ENCODE measurements at regions not wholly inside any gene's neighbourhood (a gene's known extent, or its start where the extent isn't known, plus 50 kb on each side); places are given as distances from the start of the nearest gene placed in this dataset.

- no peak for TF ChIP-seq CTCF (conservative IDR thresholded peaks at IDR 0.05; ENCODE audit: low read depth, low read length)
- no peak for DNase-seq (ENCODE audit: low read depth)
- no peak overlapping the region for H3K4me3 ChIP-seq (ENCODE audit: low read length)
Measured at GRCh38 chr9:11968631-11969030, 724.6 kb upstream of the TYRP1 start.

GRCh38 chr9:11973011-11973410 is 720.2 kb upstream of the TYRP1 start:
- no peak overlapping the region for H3K4me3 ChIP-seq (ENCODE audit: low read length)
- no peak for TF ChIP-seq CTCF (conservative IDR thresholded peaks at IDR 0.05; ENCODE audit: low read depth, low read length)
- no peak for DNase-seq (ENCODE audit: low read depth)

GRCh38 chr9:11973511-11973910 is 719.7 kb upstream of the TYRP1 start:
- DNase-seq (ENCODE audit: low read depth): no peak
- H3K4me3 ChIP-seq (ENCODE audit: low read length): no peak overlapping the region
- TF ChIP-seq CTCF (conservative IDR thresholded peaks at IDR 0.05; ENCODE audit: low read depth, low read length): no peak

- no peak overlapping the region for H3K4me3 ChIP-seq (ENCODE audit: low read length)
- DNase-seq (ENCODE audit: low read depth): no peak
- TF ChIP-seq CTCF (conservative IDR thresholded peaks at IDR 0.05; ENCODE audit: low read depth, low read length): no peak
Measured at GRCh38 chr9:11992866-11993265, 700.3 kb upstream of the TYRP1 start.

GRCh38 chr9:12014488-12014887 is 678.7 kb upstream of the TYRP1 start:
- H3K4me3 ChIP-seq (ENCODE audit: low read length): no peak overlapping the region
- no peak for DNase-seq (ENCODE audit: low read depth)
- TF ChIP-seq CTCF (conservative IDR thresholded peaks at IDR 0.05; ENCODE audit: low read depth, low read length): no peak

GRCh38 chr9:12054235-12054634 is 639.0 kb upstream of the TYRP1 start:
- no peak for DNase-seq (ENCODE audit: low read depth)
- TF ChIP-seq CTCF (conservative IDR thresholded peaks at IDR 0.05; ENCODE audit: low read depth, low read length): no peak

GRCh38 chr9:12056874-12057273 is 636.3 kb upstream of the TYRP1 start:
- DNase-seq (ENCODE audit: low read depth): no peak
- no peak overlapping the region for H3K4me3 ChIP-seq (ENCODE audit: low read length)
- no peak for TF ChIP-seq CTCF (conservative IDR thresholded peaks at IDR 0.05; ENCODE audit: low read depth, low read length)

More at GRCh38 chr9:12054235-12054634, 639.0 kb upstream of the TYRP1 start:
- no peak overlapping the region for H3K4me3 ChIP-seq (ENCODE audit: low read length)

Data from retinal pigment epithelial cell (primary cell).